PFSK-1 (cell line): ENCODE measurements at regions not wholly inside any gene's neighbourhood (a gene's known extent, or its start where the extent isn't known, plus 50 kb on each side); places are given as distances from the start of the nearest gene placed in this dataset.

ENCODE experiments used
- FOXP2 ChIP-seq: optimal IDR thresholded peaks from 2 replicates; pipeline ENCODE3; 2011; ENCODE audit warnings: borderline replicate concordance, control low read depth, inconsistent platforms; ENCODE audit not compliant: insufficient read depth; ENCODE audit errors: extremely low read length, extremely low read depth
- POLR2AphosphoS5 ChIP-seq: IDR thresholded peaks from 2 replicates; pipeline ENCODE4 v1.6.1; 2012; ENCODE audit warnings: low read depth, mild to moderate bottlenecking, control low read depth, low read length, moderate library complexity
- REST ChIP-seq, 2 experiments: IDR thresholded peaks; 2 replicates each; pipeline versions ENCODE4 v1.6.1 to v1.8.0; 2011 to 2012; ENCODE audit warnings: low read depth in 2 of 2, low read length in 2 of 2, control low read depth in 1 of 2, inconsistent platforms in 1 of 2, mild to moderate bottlenecking in 1 of 2, moderate library complexity in 1 of 2; ENCODE audit not compliant: insufficient read depth in 1 of 2
- SIN3A ChIP-seq: IDR thresholded peaks from 2 replicates; pipeline ENCODE4 v1.6.1; 2012; ENCODE audit warnings: mild to moderate bottlenecking, low read length, moderate library complexity, borderline replicate concordance; ENCODE audit not compliant: insufficient read depth
- TAF1 ChIP-seq: IDR thresholded peaks from 2 replicates; pipeline ENCODE4 v1.6.1; 2012; ENCODE audit warnings: low read length, control low read depth, borderline replicate concordance; ENCODE audit not compliant: insufficient read depth

GRCh38 chr7:130962109-130962508 is 228.1 kb upstream of the KLF14 start:
- TF ChIP-seq SIN3A (no peak), TAF1 (no peak), FOXP2 (no peak), REST (IDR thresholded peaks at IDR 0.05; ENCODE audit: insufficient read depth in 1 of 2, low read depth in 2 of 2, low read length in 2 of 2) (no peak), POLR2AphosphoS5 (no peak)

GRCh38 chr7:130963339-130963738 is 229.3 kb upstream of the KLF14 start:
- TF ChIP-seq SIN3A = no peak
- TF ChIP-seq REST (IDR thresholded peaks at IDR 0.05; ENCODE audit: insufficient read depth in 1 of 2, low read depth in 2 of 2, low read length in 2 of 2) = no peak
- no peak for TF ChIP-seq FOXP2
- no peak for TF ChIP-seq TAF1
- no peak for TF ChIP-seq POLR2AphosphoS5

- TF ChIP-seq FOXP2 (no peak), SIN3A (no peak), REST (IDR thresholded peaks at IDR 0.05; ENCODE audit: insufficient read depth in 1 of 2, low read depth in 2 of 2, low read length in 2 of 2) (no peak), POLR2AphosphoS5 (no peak)
Observed at GRCh38 chr7:130965515-130965914, 231.5 kb upstream of the KLF14 start.

- TF ChIP-seq SIN3A = no peak
Observed at GRCh38 chr7:130966246-130967009, 232.4 kb upstream of the KLF14 start.

GRCh38 chr7:130970196-130970595 is 236.2 kb upstream of the KLF14 start:
- TF ChIP-seq TAF1 = no peak

GRCh38 chr7:130970696-130971095 is 236.7 kb upstream of the KLF14 start:
- TF ChIP-seq TAF1 (no peak), FOXP2 (no peak), SIN3A (no peak), POLR2AphosphoS5 (no peak), REST (IDR thresholded peaks at IDR 0.05; ENCODE audit: insufficient read depth in 1 of 2, low read depth in 2 of 2, low read length in 2 of 2) (no peak)
